GM10248 (cell line): ENCODE measurements at regions not wholly inside any gene's neighbourhood (a gene's known extent, or its start where the extent isn't known, plus 50 kb on each side); places are given as distances from the start of the nearest gene placed in this dataset.

Source experiments
- CTCF ChIA-PET: fragments of 300-600 bp; sonication (Branson Sonifier 250); formaldehyde crosslinking; extraction: SDS; loops from one replicate; lab custom pipeline; 2021; ENCODE audit warnings: antibody characterized with exemption; lab: Yijun Ruan, JAX
- POLR2A ChIA-PET: fragments of 350-650 bp; sonication (Branson Sonifier 250); formaldehyde crosslinking; extraction: SDS; loops from one replicate; lab custom pipeline; 2020; ENCODE audit warnings: antibody characterized with exemption; lab: Yijun Ruan, JAX
- DNase-seq: peaks from one replicate; pipeline ENCODE4 v3.0.0; 2012; ENCODE audit errors: extremely low spot score
- CTCF ChIP-seq: IDR thresholded peaks from 2 replicates; pipeline ENCODE4 v1.5.1; 2012; ENCODE audit warnings: mild to moderate bottlenecking, low read depth; ENCODE audit errors: extremely low read depth, missing control alignments, control extremely low read depth

GRCh38 chr13:73776151-73776785, 357.9 kb downstream of the KLF12 start:
- no peak for TF ChIP-seq CTCF
- ChIA-PET CTCF (interaction anchor here (0.9 to 1.8 kb wide), 3 partner anchors 9 to 16 kb away, joined by 3 to 11 read pairs (median 3); no protein-coding TSS in a partner anchor), POLR2A (no interaction called here)
- no peak for DNase-seq

DNA sequence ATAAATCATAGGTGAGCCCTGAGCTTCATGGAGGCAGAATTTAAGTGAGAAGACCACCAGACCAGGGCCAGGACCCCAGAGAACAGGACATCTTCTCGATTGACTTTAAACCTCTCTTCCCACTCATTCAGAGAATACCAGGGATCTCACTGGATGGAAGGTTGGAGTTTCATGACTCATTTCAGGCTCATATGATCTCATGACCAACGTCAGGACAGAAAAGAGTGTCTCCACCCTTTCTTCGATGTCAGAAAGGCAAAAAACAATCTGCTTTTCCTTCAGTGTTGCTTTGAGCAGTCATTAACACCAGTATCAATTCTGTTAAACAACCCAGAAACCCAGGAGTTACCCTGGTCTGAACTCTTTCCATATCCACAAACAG, 361.0 kb downstream of the KLF12 start:
- ChIA-PET CTCF (no interaction called here), POLR2A (no interaction called here)
- no peak for TF ChIP-seq CTCF
- no peak for DNase-seq

DNA sequence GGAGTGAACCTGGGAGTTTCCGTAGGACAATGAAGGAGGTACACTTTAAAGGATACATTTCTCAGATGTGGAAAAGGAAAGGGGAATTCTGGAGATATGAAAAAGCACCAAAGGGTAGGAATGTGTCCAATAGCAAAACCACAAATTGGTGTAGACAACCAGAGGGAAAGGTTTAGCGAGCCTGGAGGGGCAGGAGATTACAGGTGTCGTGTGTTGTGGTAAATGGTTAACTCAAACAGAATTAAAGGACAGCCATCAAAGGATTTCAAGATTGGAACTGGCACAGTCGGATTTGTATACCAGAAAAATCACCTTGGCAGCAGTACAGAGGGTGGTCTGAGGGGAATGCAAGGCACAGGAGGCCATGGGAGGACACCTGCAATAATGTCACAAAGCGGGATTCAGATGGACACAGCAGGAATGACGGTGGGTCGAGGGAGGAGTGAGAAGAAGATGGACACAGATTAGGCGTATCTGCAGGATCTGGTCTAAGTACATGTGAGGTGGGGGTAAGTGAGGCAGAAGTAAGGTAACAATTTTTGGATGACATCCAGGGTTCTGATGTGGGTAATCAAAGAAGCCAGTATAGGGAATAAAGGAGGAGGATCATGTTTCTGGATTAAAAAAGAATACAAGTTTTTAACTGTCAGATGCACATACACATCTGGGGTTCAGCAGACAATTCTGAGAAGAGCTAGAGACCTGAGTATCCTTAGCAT, 361.6 kb downstream of the KLF12 start:
- DNase-seq = no peak
- POLR2A ChIA-PET = no interaction called here
- CTCF ChIA-PET = no interaction called here
- no peak for TF ChIP-seq CTCF

DNA sequence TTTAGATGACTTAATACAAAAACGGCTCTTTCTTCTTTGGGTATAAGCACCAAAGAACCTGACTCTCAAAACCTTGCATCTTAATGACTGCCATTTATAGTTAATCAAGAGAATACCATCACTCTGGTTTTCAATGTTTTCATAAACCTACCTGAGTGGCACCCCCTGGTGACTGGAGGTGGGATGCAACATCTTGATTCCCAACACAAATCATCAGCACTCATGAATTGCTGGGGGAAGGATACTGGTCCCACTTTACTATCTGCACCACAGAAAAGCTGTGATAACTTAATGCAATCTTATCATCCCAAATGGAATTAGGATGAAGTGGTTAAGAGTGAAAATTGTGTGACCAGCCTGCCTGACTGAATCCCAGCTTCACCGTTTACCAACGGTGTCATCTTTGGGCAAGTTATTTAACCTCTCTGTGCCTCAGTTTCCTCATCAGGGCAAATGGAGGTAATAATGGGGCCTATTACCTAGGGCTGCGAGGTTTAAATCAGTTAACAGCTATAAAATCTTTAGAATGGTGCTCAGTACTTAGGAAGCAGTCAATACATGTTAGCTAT, 366.4 kb downstream of the KLF12 start:
- DNase-seq = no peak
- peak; percentile 53 for TF ChIP-seq CTCF
- ChIA-PET CTCF (interaction anchor here (0.7 to 4.4 kb wide), 21 partner anchors 8 to 1452 kb away, joined by 3 to 32 read pairs (median 5); no protein-coding TSS in a partner anchor), POLR2A (no interaction called here)

DNA sequence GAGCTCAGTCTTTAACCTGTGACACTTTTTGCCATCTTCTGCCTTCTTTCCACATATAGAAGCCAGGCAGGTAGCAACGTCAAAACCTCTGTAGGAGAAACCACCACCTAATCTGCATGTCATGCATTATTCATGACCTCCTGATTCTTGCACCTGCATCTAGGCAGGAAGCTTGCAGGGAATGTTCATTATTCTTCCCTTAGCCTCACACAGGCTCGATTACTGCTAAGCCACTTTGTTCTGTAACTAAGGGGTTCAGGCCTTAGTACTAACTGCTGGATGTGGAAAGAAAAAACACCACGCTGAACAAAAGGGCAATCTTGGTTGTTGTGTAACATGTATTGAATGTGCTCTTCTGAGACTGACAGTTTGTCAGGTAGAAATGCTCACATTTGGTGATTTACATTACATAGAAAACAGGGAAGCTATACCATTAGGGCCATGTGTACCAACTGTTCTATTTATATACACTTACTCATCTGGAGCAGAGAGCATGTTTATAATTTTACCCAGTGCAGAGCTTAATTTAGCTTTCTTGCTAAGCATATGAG, 366.9 kb downstream of the KLF12 start:
- CTCF ChIA-PET = interaction anchor here (0.7 to 4.4 kb wide), 21 partner anchors 9 to 917 kb away, joined by 3 to 32 read pairs (median 5); no protein-coding TSS in a partner anchor
- no peak for TF ChIP-seq CTCF
- POLR2A ChIA-PET = no interaction called here
- DNase-seq = no peak

GRCh38 chr13:73765651-73766384, 368.4 kb downstream of the KLF12 start:
- ChIA-PET POLR2A (no interaction called here), CTCF (interaction anchor here (0.8 to 4.4 kb wide), 7 partner anchors 10 to 521 kb away, joined by 3 to 32 read pairs (median 7); no protein-coding TSS in a partner anchor)
- peak; percentile 34 for DNase-seq
- TF ChIP-seq CTCF = no peak
